ENCODE measurements at regions not wholly inside any gene's neighbourhood (a gene's known extent, or its start where the extent isn't known, plus 50 kb on each side); places are given as distances from the start of the nearest gene placed in this dataset.

DNA sequence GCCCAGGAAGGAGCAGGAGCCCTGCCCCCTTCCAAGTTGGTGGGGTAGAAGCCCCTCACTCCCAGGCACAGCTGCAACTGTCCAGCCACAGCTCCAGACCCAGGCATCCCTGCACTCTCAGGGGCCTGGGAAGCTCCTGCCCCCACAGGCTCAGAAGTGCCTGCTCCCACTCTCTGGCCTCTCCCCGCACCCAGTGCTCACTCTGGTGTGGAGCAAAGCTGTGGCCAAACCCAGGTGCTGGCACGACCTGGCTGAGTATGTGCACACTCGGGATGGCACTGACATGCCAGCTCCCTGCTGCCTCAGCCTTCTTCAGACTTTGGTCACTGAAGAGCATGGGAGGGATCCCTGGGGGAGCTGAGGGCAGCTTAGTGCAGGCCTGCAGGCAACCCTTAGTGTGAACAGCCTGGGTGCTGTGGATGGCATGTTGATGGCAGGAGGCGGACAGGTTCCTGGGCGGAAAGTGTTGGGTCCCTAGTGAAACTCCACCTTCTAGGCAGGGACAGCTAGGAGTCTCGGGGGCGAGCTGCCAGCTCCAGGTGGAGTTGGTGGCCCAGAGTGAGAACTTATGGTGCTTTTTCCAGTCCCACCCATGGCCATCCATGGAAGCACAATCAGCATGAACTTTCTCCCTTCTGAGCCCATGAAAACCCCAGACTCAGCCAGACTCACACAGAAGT, 489.2 kb upstream of the ROBO2 start:
- Histone ChIP-seq H3K27me3 (replicated peaks; ENCODE audit: control insufficient read depth, insufficient read depth, low read length) (no peaks in the 10 kb centered on the region), H3K4me3 (replicated peaks; ENCODE audit: low read depth, low read length) (no peak overlapping the region), H3K36me3 (ENCODE audit: control insufficient read depth, insufficient read depth, low read length) (no peaks in the 10 kb centered on the region)
- TF ChIP-seq, protein P1, sequence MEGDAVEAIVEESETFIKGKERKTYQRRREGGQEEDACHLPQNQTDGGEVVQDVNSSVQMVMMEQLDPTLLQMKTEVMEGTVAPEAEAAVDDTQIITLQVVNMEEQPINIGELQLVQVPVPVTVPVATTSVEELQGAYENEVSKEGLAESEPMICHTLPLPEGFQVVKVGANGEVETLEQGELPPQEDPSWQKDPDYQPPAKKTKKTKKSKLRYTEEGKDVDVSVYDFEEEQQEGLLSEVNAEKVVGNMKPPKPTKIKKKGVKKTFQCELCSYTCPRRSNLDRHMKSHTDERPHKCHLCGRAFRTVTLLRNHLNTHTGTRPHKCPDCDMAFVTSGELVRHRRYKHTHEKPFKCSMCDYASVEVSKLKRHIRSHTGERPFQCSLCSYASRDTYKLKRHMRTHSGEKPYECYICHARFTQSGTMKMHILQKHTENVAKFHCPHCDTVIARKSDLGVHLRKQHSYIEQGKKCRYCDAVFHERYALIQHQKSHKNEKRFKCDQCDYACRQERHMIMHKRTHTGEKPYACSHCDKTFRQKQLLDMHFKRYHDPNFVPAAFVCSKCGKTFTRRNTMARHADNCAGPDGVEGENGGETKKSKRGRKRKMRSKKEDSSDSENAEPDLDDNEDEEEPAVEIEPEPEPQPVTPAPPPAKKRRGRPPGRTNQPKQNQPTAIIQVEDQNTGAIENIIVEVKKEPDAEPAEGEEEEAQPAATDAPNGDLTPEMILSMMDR (IDR thresholded peaks at IDR 0.05; ENCODE audit: insufficient read depth, low read length, poor library complexity, severe bottlenecking) = no peak
- no peak for DNase-seq (ENCODE audit: extremely low read depth, insufficient read length)

GRCh38 chr3:76551739-76552138, 488.2 kb upstream of the ROBO2 start:
- no peak overlapping the region for H3K4me3 ChIP-seq (replicated peaks; ENCODE audit: low read depth, low read length)
- no peak for DNase-seq (ENCODE audit: extremely low read depth, insufficient read length)
- no peaks in the 10 kb centered on the region for H3K27me3 ChIP-seq (replicated peaks; ENCODE audit: control insufficient read depth, insufficient read depth, low read length)
- TF ChIP-seq, protein P1 (IDR thresholded peaks at IDR 0.05; ENCODE audit: insufficient read depth, low read length, poor library complexity, severe bottlenecking) = no peak
- no peaks in the 10 kb centered on the region for H3K36me3 ChIP-seq (ENCODE audit: control insufficient read depth, insufficient read depth, low read length)

DNA sequence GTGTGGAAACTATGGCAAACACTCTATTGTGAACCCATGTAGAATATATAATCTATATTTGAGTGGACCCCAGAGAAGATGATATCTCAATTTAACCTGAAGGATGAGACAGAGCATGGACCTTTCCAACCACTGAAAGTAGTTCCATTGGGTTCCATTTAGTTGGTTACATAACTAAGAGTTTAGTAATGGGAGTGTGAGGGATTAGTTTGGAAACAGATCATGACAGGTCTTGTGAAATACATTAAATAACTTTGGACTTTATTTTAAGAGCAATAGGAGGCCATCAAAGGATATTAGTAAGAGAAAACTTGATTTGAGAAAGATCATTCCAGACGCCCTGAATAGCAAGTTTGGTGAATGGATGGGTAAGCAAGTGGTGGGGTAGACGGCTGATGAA, 487.2 kb upstream of the ROBO2 start:
- no peaks in the 10 kb centered on the region for H3K36me3 ChIP-seq (ENCODE audit: control insufficient read depth, insufficient read depth, low read length)
- TF ChIP-seq, protein P1 (IDR thresholded peaks at IDR 0.05; ENCODE audit: insufficient read depth, low read length, poor library complexity, severe bottlenecking) = no peak
- no peak overlapping the region for H3K4me3 ChIP-seq (replicated peaks; ENCODE audit: low read depth, low read length)
- no peaks in the 10 kb centered on the region for H3K27me3 ChIP-seq (replicated peaks; ENCODE audit: control insufficient read depth, insufficient read depth, low read length)
- DNase-seq (ENCODE audit: extremely low read depth, insufficient read length) = no peak

GRCh38 chr3:76554707-76555106, 485.2 kb upstream of the ROBO2 start:
- TF ChIP-seq, protein P1 (IDR thresholded peaks at IDR 0.05; ENCODE audit: insufficient read depth, low read length, poor library complexity, severe bottlenecking) = no peak
- no peak for DNase-seq (ENCODE audit: extremely low read depth, insufficient read length)
- no peaks in the 10 kb centered on the region for H3K27me3 ChIP-seq (replicated peaks; ENCODE audit: control insufficient read depth, insufficient read depth, low read length)
- H3K4me3 ChIP-seq (replicated peaks; ENCODE audit: low read depth, low read length) = no peak overlapping the region
- no peaks in the 10 kb centered on the region for H3K36me3 ChIP-seq (ENCODE audit: control insufficient read depth, insufficient read depth, low read length)

DNA sequence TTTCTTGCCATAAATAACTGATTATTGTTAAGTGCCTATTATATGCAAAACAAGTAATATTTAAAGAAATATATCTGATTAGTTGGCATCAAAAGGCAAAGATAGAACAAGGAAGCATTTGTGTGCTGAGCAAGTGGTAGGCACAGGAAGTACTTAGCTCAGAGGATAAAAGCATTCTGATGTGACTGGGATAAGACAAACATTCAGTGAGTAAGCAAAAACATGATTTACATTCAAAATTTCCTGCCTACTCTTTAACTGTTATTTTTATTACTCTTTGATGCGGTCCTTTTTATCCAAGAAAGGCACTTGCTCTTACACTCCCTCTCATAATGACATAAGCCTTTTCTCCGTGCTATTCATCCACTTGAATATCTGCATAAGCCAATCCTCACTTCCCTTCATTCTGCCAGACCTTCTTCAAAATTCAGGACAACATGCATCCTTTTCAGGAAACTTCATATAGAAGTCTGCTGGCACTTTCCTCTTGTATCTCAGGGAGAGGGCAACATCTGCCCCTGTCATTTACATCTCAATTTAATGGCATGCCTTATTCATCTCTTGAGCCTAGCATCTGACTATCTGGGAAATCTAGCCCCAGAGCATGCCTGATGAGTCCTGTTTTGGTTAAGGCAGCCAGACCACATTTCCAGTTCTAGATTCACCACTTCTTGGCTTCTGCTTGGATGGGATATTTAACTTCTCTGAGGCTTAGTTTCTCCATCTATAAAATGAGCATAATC, 478.2 kb upstream of the ROBO2 start:
- H3K36me3 ChIP-seq (ENCODE audit: control insufficient read depth, insufficient read depth, low read length) = no peaks in the 10 kb centered on the region
- DNase-seq (ENCODE audit: extremely low read depth, insufficient read length) = no peak
- H3K27me3 ChIP-seq (replicated peaks; ENCODE audit: control insufficient read depth, insufficient read depth, low read length) = no peaks in the 10 kb centered on the region
- H3K4me3 ChIP-seq (replicated peaks; ENCODE audit: low read depth, low read length) = no peak overlapping the region
- TF ChIP-seq, protein P1 (IDR thresholded peaks at IDR 0.05; ENCODE audit: insufficient read depth, low read length, poor library complexity, severe bottlenecking) = no peak
